A673 (cell line): ENCODE measurements at regions not wholly inside any gene's neighbourhood (a gene's known extent, or its start where the extent isn't known, plus 50 kb on each side); places are given as distances from the start of the nearest gene placed in this dataset.

Source experiments
- EZH2 ChIP-seq: fragments of 200-600 bp; sonication (generic); IDR thresholded peaks from 2 replicates; pipeline ENCODE4 v1.6.1; 2017; ENCODE audit warnings: borderline replicate concordance, low read depth, mild to moderate bottlenecking, mixed read lengths, antibody characterized with exemption, low read length; ENCODE audit not compliant: poor library complexity, severe bottlenecking
- TF ChIP-seq, protein P1 (sequence below): fragments of 300-800, 200-600 bp; sonication (generic); conservative IDR thresholded peaks from 2 replicates; pipeline ENCODE4 v1.5.1; 2017; ENCODE audit warnings: low read depth, mild to moderate bottlenecking, antibody characterized with exemption, low read length, moderate library complexity, mixed read lengths

DNA sequence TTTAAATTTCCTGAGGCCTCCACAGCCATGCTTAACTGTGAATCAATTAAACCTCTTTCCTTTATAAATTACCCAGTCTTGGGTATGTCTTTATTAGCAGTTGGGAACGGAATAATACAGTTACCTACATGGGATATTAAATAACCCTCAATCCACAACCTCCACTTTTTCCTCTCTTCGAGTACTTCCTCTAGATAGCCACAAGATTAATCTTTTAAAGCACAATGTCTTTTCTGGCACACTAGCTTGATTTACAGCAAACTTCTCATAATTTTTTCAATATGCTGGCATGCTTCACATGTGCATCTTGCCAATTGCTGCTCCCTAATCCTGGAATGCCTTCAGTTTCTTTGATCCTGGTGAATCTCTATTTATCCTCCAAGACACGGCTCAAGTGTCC lies 92.2 kb downstream of the P2RY1 start:
- TF ChIP-seq, protein P1, sequence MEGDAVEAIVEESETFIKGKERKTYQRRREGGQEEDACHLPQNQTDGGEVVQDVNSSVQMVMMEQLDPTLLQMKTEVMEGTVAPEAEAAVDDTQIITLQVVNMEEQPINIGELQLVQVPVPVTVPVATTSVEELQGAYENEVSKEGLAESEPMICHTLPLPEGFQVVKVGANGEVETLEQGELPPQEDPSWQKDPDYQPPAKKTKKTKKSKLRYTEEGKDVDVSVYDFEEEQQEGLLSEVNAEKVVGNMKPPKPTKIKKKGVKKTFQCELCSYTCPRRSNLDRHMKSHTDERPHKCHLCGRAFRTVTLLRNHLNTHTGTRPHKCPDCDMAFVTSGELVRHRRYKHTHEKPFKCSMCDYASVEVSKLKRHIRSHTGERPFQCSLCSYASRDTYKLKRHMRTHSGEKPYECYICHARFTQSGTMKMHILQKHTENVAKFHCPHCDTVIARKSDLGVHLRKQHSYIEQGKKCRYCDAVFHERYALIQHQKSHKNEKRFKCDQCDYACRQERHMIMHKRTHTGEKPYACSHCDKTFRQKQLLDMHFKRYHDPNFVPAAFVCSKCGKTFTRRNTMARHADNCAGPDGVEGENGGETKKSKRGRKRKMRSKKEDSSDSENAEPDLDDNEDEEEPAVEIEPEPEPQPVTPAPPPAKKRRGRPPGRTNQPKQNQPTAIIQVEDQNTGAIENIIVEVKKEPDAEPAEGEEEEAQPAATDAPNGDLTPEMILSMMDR: no peak
- TF ChIP-seq EZH2: no peak
